ENCODE measurements at regions not wholly inside any gene's neighbourhood (a gene's known extent, or its start where the extent isn't known, plus 50 kb on each side); places are given as distances from the start of the nearest gene placed in this dataset.

DNA sequence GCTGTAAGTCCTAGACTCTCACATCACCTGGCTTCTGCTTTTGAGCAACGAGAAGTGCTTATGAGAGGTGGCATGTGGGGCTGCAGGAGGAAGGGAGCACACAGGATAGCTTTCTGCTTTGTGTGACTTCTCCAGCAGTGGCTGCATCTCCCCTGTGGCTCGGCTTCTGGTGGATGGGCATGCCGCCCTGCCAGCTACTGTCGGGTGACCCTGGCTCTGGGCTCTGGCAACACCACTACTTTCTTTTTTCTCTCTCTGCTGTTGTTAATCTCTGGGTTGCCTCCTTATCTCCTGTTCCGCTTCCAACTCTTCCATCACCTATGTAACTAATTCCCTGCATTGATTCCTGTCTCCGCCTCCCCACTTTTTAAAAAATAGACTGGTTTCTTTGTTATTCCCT is 209.1 kb upstream of the DAAM1 start:
- Histone ChIP-seq H2AFZ (ENCODE audit: low read length) (no peak overlapping the region), H3K9me2 (ENCODE audit: insufficient read depth, low read length) (no peaks in the 10 kb centered on the region; the same call in 1 of the 2 replicates), H4K20me1 (ENCODE audit: insufficient read depth, low read length) (no peaks in the 10 kb centered on the region), H3K4me3 (ENCODE audit: low read depth, low read length, poor library complexity, severe bottlenecking) (no peak overlapping the region), H3K4me1 (ENCODE audit: insufficient read depth, low read length, poor library complexity, severe bottlenecking) (no peaks in the 10 kb centered on the region), H3K4me2 (ENCODE audit: low read length) (no peak overlapping the region), H3K36me3 (ENCODE audit: insufficient read depth, low read length) (no peaks in the 10 kb centered on the region), H3K9me3 (ENCODE audit: low read length) (no peaks in the 10 kb centered on the region), H3K79me2 (ENCODE audit: insufficient read depth, low read depth, low read length) (no peaks in the 10 kb centered on the region), H3K27ac (ENCODE audit: low read depth, low read length, poor library complexity, severe bottlenecking) (no peak overlapping the region)
- TF ChIP-seq, protein P1, sequence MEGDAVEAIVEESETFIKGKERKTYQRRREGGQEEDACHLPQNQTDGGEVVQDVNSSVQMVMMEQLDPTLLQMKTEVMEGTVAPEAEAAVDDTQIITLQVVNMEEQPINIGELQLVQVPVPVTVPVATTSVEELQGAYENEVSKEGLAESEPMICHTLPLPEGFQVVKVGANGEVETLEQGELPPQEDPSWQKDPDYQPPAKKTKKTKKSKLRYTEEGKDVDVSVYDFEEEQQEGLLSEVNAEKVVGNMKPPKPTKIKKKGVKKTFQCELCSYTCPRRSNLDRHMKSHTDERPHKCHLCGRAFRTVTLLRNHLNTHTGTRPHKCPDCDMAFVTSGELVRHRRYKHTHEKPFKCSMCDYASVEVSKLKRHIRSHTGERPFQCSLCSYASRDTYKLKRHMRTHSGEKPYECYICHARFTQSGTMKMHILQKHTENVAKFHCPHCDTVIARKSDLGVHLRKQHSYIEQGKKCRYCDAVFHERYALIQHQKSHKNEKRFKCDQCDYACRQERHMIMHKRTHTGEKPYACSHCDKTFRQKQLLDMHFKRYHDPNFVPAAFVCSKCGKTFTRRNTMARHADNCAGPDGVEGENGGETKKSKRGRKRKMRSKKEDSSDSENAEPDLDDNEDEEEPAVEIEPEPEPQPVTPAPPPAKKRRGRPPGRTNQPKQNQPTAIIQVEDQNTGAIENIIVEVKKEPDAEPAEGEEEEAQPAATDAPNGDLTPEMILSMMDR (conservative IDR thresholded peaks at IDR 0.05; ENCODE audit: low read length) = no peak
- no peak for TF ChIP-seq EZH2phosphoT487 (IDR thresholded peaks at IDR 0.05; ENCODE audit: borderline replicate concordance, low read depth, low read length)
- ChIA-PET POLR2A (no interaction called here), CTCF (ENCODE audit: unreplicated experiment) (no interaction called here)
- no peak for DNase-seq (ENCODE audit: low spot score)
- intact Hi-C loops (cut with micrococcal nuclease; ENCODE audit: unreplicated experiment) = no loop called here
- BruUV-seq (replicated peaks) = no TSS peak

DNA sequence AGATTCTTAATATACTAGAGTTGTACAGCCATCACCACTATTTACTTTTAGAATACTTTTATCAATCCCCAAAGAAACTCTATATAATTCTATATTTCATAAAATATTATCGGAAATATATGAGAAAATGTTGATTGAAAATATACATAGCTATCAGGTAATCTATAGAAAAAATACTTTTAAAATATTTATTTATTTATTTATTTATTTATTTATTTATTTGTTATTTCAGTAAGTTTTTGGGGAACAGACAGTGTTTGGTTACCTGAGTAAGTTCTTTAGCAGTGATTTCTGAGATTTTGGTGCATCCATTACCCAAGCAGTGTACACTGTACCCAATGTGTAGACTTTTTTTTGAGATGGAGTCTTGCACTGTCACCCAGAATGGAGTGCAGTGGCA is 206.6 kb upstream of the DAAM1 start:
- H3K4me3 ChIP-seq (ENCODE audit: low read depth, low read length, poor library complexity, severe bottlenecking) = no peak overlapping the region
- no peaks in the 10 kb centered on the region for H3K4me1 ChIP-seq (ENCODE audit: insufficient read depth, low read length, poor library complexity, severe bottlenecking)
- no TSS peak for BruUV-seq (replicated peaks)
- no peak for TF ChIP-seq EZH2phosphoT487 (IDR thresholded peaks at IDR 0.05; ENCODE audit: borderline replicate concordance, low read depth, low read length)
- TF ChIP-seq, protein P1 (conservative IDR thresholded peaks at IDR 0.05; ENCODE audit: low read length) = no peak
- H3K9me3 ChIP-seq (ENCODE audit: low read length) = no peaks in the 10 kb centered on the region
- no peaks in the 10 kb centered on the region for H3K79me2 ChIP-seq (ENCODE audit: insufficient read depth, low read depth, low read length)
- no peaks in the 10 kb centered on the region for H3K36me3 ChIP-seq (ENCODE audit: insufficient read depth, low read length)
- no peak for DNase-seq (ENCODE audit: low spot score)
- CTCF ChIA-PET (ENCODE audit: unreplicated experiment) = no interaction called here
- no peaks in the 10 kb centered on the region; the same call in 1 of the 2 replicates for H3K9me2 ChIP-seq (ENCODE audit: insufficient read depth, low read length)
- H2AFZ ChIP-seq (ENCODE audit: low read length) = no peak overlapping the region
- H3K4me2 ChIP-seq (ENCODE audit: low read length) = no peak overlapping the region
- POLR2A ChIA-PET = interaction anchor here (0.6 kb wide), 1 partner anchor 141 kb away, joined by 4 read pairs; no protein-coding TSS in a partner anchor
- intact Hi-C loops (cut with micrococcal nuclease; ENCODE audit: unreplicated experiment) = no loop called here
- no peak overlapping the region for H3K27ac ChIP-seq (ENCODE audit: low read depth, low read length, poor library complexity, severe bottlenecking)
- no peaks in the 10 kb centered on the region for H4K20me1 ChIP-seq (ENCODE audit: insufficient read depth, low read length)

DNA sequence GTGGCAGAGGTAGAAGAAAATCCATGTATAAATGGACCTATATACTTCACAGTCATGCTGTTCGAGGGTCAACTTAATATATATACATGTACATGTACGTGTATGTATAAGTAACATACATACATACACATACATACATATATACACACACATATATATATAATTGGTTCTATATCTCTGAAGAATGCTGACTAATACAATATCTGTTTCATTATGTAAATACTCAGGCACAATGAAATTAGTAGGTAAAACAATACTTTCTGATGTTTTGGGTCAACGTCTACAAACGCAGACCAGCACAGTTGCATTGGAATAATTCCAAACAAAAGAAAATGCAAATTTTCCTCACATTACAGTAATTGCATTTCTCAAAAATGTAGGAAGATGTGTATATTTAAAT is 202.7 kb upstream of the DAAM1 start:
- H3K4me3 ChIP-seq (ENCODE audit: low read depth, low read length, poor library complexity, severe bottlenecking) = no peak overlapping the region
- intact Hi-C loops (cut with micrococcal nuclease; ENCODE audit: unreplicated experiment) = loop anchor here (5.0 kb wide), 1 partner anchor 1407 kb away; no protein-coding TSS in a partner anchor
- POLR2A ChIA-PET = no interaction called here
- H3K4me1 ChIP-seq (ENCODE audit: insufficient read depth, low read length, poor library complexity, severe bottlenecking) = no peaks in the 10 kb centered on the region
- no peaks in the 10 kb centered on the region for H3K79me2 ChIP-seq (ENCODE audit: insufficient read depth, low read depth, low read length)
- CTCF ChIA-PET (ENCODE audit: unreplicated experiment) = no interaction called here
- H2AFZ ChIP-seq (ENCODE audit: low read length) = no peak overlapping the region
- DNase-seq (ENCODE audit: low spot score) = no peak
- peaks cover 5% of the 10 kb centered on the region; the same call in 1 of the 2 replicates for H3K9me2 ChIP-seq (ENCODE audit: insufficient read depth, low read length)
- H3K9me3 ChIP-seq (ENCODE audit: low read length) = no peaks in the 10 kb centered on the region
- no peaks in the 10 kb centered on the region for H4K20me1 ChIP-seq (ENCODE audit: insufficient read depth, low read length)
- no peaks in the 10 kb centered on the region for H3K36me3 ChIP-seq (ENCODE audit: insufficient read depth, low read length)
- H3K27ac ChIP-seq (ENCODE audit: low read depth, low read length, poor library complexity, severe bottlenecking) = no peak overlapping the region
- no peak overlapping the region for H3K4me2 ChIP-seq (ENCODE audit: low read length)
- BruUV-seq (replicated peaks) = no TSS peak
- TF ChIP-seq EZH2phosphoT487 (IDR thresholded peaks at IDR 0.05; ENCODE audit: borderline replicate concordance, low read depth, low read length) = no peak
- TF ChIP-seq, protein P1 (conservative IDR thresholded peaks at IDR 0.05; ENCODE audit: low read length) = no peak

Measured in OCI-LY7 (cell line).